BJ (cell line): ENCODE measurements at regions not wholly inside any gene's neighbourhood (a gene's known extent, or its start where the extent isn't known, plus 50 kb on each side); places are given as distances from the start of the nearest gene placed in this dataset.

Experiments
- CTCF ChIA-PET: fragments of 350-600 bp; formaldehyde crosslinking; extraction: SDS; loops from one replicate; lab custom pipeline; 2021; ENCODE audit warnings: antibody characterized with exemption, inconsistent platforms; lab: Yijun Ruan, JAX
- POLR2A ChIA-PET: fragments of 300-600 bp; sonication (Branson Sonifier 250); formaldehyde crosslinking; extraction: SDS; loops from one replicate; lab custom pipeline; 2021; ENCODE audit warnings: antibody characterized with exemption; lab: Charles Lee
- DNase-seq: peaks from one replicate; pipeline ENCODE4 v3.0.0-alpha.2; 2011; ENCODE audit warnings: low read depth
- H3K27me3 ChIP-seq: 2 replicates; pipeline ENCODE4 v1.6.0; 2011; ENCODE audit warnings: low read length; ENCODE audit not compliant: control insufficient read depth, insufficient read depth
- H3K36me3 ChIP-seq: 2 replicates; pipeline ENCODE4 v1.5.1; 2011; ENCODE audit warnings: low read length; ENCODE audit not compliant: control insufficient read depth, insufficient read depth
- H3K4me3 ChIP-seq: 2 replicates; pipeline ENCODE4 v1.5.1; 2011; ENCODE audit warnings: low read depth, mild to moderate bottlenecking, control low read depth, low read length
- TF ChIP-seq, protein P1 (sequence below): IDR thresholded peaks from 2 replicates; pipeline ENCODE4 v1.5.1; 2011; ENCODE audit warnings: low read depth, mild to moderate bottlenecking, control low read depth, inconsistent platforms, low read length, moderate library complexity; ENCODE audit not compliant: insufficient read depth

DNA sequence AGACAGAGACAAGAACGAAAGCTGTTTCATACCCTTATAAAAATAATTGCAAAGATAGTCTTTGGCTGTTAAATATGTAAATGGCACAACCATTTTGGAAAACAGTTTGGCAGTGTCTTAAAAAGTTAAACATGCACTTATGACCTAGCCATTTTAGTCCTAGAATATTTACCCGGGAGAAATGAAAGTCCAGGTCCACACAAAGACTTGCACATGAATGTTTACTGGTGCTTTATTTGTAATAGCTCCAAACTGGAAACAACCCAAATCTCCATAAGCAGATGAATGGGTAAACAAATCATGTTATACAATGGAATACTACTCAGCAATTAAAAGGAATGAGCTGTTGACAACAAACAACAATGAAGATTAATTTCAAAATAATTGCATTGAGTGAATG is 380.4 kb downstream of the ETNK1 start:
- Histone ChIP-seq H3K36me3 (no peaks in the 10 kb centered on the region), H3K4me3 (no peak overlapping the region), H3K27me3 (no peaks in the 10 kb centered on the region)
- TF ChIP-seq, protein P1, sequence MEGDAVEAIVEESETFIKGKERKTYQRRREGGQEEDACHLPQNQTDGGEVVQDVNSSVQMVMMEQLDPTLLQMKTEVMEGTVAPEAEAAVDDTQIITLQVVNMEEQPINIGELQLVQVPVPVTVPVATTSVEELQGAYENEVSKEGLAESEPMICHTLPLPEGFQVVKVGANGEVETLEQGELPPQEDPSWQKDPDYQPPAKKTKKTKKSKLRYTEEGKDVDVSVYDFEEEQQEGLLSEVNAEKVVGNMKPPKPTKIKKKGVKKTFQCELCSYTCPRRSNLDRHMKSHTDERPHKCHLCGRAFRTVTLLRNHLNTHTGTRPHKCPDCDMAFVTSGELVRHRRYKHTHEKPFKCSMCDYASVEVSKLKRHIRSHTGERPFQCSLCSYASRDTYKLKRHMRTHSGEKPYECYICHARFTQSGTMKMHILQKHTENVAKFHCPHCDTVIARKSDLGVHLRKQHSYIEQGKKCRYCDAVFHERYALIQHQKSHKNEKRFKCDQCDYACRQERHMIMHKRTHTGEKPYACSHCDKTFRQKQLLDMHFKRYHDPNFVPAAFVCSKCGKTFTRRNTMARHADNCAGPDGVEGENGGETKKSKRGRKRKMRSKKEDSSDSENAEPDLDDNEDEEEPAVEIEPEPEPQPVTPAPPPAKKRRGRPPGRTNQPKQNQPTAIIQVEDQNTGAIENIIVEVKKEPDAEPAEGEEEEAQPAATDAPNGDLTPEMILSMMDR: no peak
- POLR2A ChIA-PET: no interaction called here
- CTCF ChIA-PET: no interaction called here
- no peak for DNase-seq

DNA sequence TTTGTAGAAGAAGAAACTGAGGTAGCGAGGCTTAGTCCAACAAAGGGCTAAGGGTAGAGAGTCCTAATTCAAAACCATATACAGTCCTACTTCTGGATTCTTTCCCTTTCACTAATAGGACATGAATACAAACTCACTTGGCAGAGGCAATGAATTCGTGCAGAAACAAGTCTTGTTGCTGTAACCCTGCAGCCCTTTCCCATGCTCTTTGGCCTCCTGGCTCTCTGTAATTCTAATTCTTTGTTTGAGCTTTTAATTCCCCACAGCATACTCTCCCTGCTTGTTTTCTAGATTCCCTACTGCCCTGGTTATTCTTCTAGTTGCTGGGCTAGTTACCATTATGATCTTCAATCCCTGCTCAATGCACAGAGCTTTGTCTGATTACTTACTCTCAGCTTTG is 381.4 kb downstream of the ETNK1 start:
- no peak for DNase-seq
- Histone ChIP-seq H3K36me3 (no peaks in the 10 kb centered on the region), H3K4me3 (no peak overlapping the region), H3K27me3 (no peaks in the 10 kb centered on the region)
- ChIA-PET CTCF (no interaction called here), POLR2A (no interaction called here)
- TF ChIP-seq, protein P1: no peak

DNA sequence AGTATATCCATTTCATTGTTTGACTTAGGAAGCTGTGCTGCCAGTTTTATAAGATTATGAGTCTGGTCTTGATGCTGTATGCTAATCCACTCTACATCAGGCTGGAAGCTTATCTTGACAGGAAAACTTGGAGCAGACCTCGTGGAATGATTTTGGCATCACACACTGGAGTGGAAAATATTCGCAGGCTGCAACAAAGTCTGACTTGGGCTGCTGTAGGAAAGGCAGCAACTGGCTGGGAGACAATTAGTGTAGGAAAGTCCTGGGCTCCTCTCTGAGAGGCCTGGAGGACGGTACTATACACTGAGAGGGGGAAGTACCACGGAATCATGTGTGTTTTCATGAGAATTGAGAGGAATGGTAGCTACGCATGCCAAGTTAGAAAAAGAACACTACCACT is 383.7 kb downstream of the ETNK1 start:
- Histone ChIP-seq H3K4me3 (no peak overlapping the region), H3K27me3 (no peaks in the 10 kb centered on the region), H3K36me3 (no peaks in the 10 kb centered on the region)
- POLR2A ChIA-PET: no interaction called here
- DNase-seq: no peak
- TF ChIP-seq, protein P1: no peak
- CTCF ChIA-PET: no interaction called here

DNA sequence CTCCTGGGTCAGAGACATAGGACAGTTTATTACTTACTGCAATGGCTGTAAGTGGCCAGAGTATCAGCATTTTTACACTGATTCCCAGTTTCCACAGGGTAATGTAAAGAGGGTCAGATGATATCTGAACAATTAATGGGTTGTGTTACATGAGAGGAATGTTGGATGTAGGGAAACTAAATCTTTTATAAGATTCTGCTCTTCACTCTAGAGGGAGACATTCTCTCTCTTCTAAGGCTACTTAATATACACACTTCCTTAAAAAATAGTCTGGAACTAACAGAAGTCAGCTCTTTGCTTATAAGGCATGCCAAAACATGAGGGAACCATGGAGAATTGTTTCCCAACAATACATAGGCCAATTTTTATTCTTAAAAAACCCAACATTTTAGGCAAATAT is 389.8 kb downstream of the ETNK1 start:
- CTCF ChIA-PET: no interaction called here
- TF ChIP-seq, protein P1: no peak
- POLR2A ChIA-PET: no interaction called here
- H3K4me3 ChIP-seq: no peak overlapping the region
- no peaks in the 10 kb centered on the region for H3K27me3 ChIP-seq
- no peaks in the 10 kb centered on the region for H3K36me3 ChIP-seq
- DNase-seq: no peak

DNA sequence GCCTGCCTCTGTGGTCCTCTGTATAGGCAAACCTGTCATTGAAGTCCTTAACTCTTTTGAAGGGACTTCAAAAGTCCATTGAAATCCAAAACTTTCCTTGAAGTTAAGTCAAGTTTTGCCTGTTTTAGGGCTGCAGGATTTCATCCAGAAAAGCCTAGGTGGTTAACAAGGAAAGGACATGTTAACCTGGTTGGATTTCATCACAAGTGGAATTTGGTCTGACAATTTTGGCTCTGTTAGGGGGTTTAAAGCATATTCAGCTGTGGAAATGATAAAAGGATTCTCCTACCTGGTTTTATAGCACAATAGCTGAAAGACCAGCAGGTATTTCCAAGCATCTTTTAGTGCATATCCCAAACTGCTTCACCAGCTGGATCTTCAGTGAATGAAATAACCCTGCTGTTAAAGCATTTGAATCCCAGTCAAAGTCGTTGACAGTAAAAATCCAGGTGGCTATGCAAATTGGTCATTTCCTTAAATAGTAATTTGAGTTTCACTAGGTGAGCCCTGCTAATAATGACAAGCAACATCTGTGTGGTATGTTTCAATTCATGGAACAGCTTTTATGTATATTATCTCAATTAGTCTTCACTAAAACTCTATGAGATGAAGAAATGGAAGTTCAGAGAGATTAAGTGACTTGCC is 400.5 kb downstream of the ETNK1 start:
- DNase-seq: no peak
- ChIA-PET CTCF (no interaction called here), POLR2A (no interaction called here)
- TF ChIP-seq, protein P1: no peak
- no peak overlapping the region for H3K4me3 ChIP-seq
- H3K36me3 ChIP-seq: no peaks in the 10 kb centered on the region
- H3K27me3 ChIP-seq: no peaks in the 10 kb centered on the region
